Lower lobe of right lung (tissue), 2 donors: ENCODE measurements at regions not wholly inside any gene's neighbourhood (a gene's known extent, or its start where the extent isn't known, plus 50 kb on each side); places are given as distances from the start of the nearest gene placed in this dataset.
A peak's percentile ranks its signal among the peaks of the same experiment; 100 is the strongest.

Experiments used
- ATAC-seq, 2 donors: fragments of 200-7000 bp; cut with Tn5 transposase; one replicate each; pipeline ENCODE4 v1.9.1; 2020 to 2022; ENCODE audit warnings: mild to moderate bottlenecking in 2 of 2, moderate library complexity in 2 of 2
- DNase-seq: peaks from one replicate; pipeline ENCODE4 v3.0.0-alpha.2; 2020
- H3K27ac ChIP-seq: fragments of 200-600 bp; one replicate; pipeline ENCODE4 v1.8.0; 2022
- H3K27me3 ChIP-seq: fragments of 200-600 bp; one replicate; pipeline ENCODE4 v1.8.0; 2022; ENCODE audit warnings: low read depth
- H3K36me3 ChIP-seq: fragments of 200-600 bp; one replicate; pipeline ENCODE4 v1.8.0; 2022; ENCODE audit warnings: mild to moderate bottlenecking
- H3K4me1 ChIP-seq: fragments of 200-600 bp; one replicate; pipeline ENCODE4 v1.8.0; 2022
- H3K4me3 ChIP-seq: fragments of 200-600 bp; one replicate; pipeline ENCODE4 v1.8.0; 2022; ENCODE audit warnings: mild to moderate bottlenecking
- H3K9me3 ChIP-seq: fragments of 200-600 bp; one replicate; pipeline ENCODE4 v1.8.0; 2022
- intact Hi-C: fragments of 100-400 bp; cut with DNase I; formaldehyde crosslinking; loops from one replicate; pipeline ENCODE4 v1.11.0; 2022
- TF ChIP-seq, protein P1 (sequence below): fragments of 200-600 bp; IDR thresholded peaks from one replicate; pipeline ENCODE4 v1.8.0; 2022; ENCODE audit warnings: antibody characterized with exemption, mild to moderate bottlenecking
- donor health status: DM: no; HTN: yes; CAD: no; lungs with severe emphysema.

GRCh38 chr16:64615630-64616280 is 506.1 kb downstream of the CDH11 start:
- peaks cover 5% of the 10 kb centered on the region for H3K9me3 ChIP-seq
- H3K4me1 ChIP-seq, result no peaks in the 10 kb centered on the region
- ATAC-seq (peak in 1 of 2 donors; percentile 11), DNase-seq (no peak)
- H3K36me3 ChIP-seq, result no peaks in the 10 kb centered on the region
- intact Hi-C loops, result no loop called here
- H3K4me3 ChIP-seq, result no peak overlapping the region
- TF ChIP-seq, protein P1, sequence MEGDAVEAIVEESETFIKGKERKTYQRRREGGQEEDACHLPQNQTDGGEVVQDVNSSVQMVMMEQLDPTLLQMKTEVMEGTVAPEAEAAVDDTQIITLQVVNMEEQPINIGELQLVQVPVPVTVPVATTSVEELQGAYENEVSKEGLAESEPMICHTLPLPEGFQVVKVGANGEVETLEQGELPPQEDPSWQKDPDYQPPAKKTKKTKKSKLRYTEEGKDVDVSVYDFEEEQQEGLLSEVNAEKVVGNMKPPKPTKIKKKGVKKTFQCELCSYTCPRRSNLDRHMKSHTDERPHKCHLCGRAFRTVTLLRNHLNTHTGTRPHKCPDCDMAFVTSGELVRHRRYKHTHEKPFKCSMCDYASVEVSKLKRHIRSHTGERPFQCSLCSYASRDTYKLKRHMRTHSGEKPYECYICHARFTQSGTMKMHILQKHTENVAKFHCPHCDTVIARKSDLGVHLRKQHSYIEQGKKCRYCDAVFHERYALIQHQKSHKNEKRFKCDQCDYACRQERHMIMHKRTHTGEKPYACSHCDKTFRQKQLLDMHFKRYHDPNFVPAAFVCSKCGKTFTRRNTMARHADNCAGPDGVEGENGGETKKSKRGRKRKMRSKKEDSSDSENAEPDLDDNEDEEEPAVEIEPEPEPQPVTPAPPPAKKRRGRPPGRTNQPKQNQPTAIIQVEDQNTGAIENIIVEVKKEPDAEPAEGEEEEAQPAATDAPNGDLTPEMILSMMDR, result no peak
- H3K27me3 ChIP-seq, result no peaks in the 10 kb centered on the region
- H3K27ac ChIP-seq, result no peak overlapping the region

DNA sequence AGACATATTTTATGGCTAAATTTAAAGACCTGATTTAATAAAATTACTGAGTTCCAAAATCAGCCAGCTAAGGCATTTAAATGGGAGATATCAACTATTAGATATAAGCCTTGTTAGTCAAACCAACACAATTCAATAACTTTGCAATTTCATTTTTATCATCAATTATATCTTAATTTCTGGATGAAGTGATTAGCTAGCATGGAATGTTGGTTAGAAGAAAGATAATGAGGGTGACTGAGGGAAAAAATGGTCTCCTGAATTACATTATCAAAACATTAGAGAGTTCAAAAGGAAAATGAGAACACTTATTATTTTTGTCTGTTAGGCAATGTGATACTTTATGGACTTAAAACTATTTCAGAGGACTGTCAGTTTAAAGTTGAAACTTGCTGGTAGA is 525.7 kb downstream of the CDH11 start:
- Histone ChIP-seq H3K9me3 (no peaks in the 10 kb centered on the region), H3K27me3 (no peaks in the 10 kb centered on the region), H3K36me3 (no peaks in the 10 kb centered on the region), H3K4me3 (no peak overlapping the region), H3K4me1 (no peaks in the 10 kb centered on the region), H3K27ac (no peak overlapping the region)
- DNase-seq (no peak), ATAC-seq (no peak)
- intact Hi-C loops, result no loop called here
- TF ChIP-seq, protein P1, result no peak

GRCh38 chr16:64590513-64590912 is 531.4 kb downstream of the CDH11 start:
- TF ChIP-seq, protein P1, result no peak
- Histone ChIP-seq H3K9me3 (no peaks in the 10 kb centered on the region), H3K36me3 (no peaks in the 10 kb centered on the region), H3K4me1 (no peaks in the 10 kb centered on the region), H3K27me3 (no peaks in the 10 kb centered on the region), H3K4me3 (no peak overlapping the region), H3K27ac (no peak overlapping the region)
- ATAC-seq (no peak), DNase-seq (no peak)
- intact Hi-C loops, result no loop called here

DNA sequence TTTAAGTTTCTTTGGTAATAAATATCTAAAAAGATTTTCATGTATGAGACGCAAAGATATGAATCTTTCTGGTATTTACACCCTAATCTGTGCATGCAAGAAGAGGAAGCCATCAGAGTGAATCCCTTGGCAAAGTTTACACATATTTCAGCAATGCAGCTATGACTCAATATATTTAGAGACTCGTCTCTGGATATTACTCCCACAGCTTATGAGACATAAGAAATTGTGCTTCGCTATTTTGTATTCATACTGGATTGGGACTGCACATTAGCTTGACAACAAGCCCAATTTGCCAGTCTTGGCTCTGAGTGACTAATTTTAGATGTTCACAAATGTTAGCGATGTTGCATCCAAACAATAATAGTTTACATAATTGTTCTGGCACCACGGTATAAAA is 532.0 kb downstream of the CDH11 start:
- no peak for ATAC-seq
- TF ChIP-seq, protein P1, result no peak
- no peak for DNase-seq
- no peaks in the 10 kb centered on the region for H3K4me1 ChIP-seq
- no peak overlapping the region for H3K27ac ChIP-seq
- no peaks in the 10 kb centered on the region for H3K9me3 ChIP-seq
- H3K4me3 ChIP-seq, result no peak overlapping the region
- intact Hi-C loops, result no loop called here
- no peaks in the 10 kb centered on the region for H3K36me3 ChIP-seq
- no peaks in the 10 kb centered on the region for H3K27me3 ChIP-seq

GRCh38 chr16:64586781-64587180 is 535.1 kb downstream of the CDH11 start:
- no peak overlapping the region for H3K27ac ChIP-seq
- H3K4me1 ChIP-seq, result no peaks in the 10 kb centered on the region
- intact Hi-C loops, result no loop called here
- no peak overlapping the region for H3K4me3 ChIP-seq
- no peaks in the 10 kb centered on the region for H3K9me3 ChIP-seq
- H3K27me3 ChIP-seq, result no peaks in the 10 kb centered on the region
- TF ChIP-seq, protein P1, result no peak
- no peaks in the 10 kb centered on the region for H3K36me3 ChIP-seq
- DNase-seq, result no peak
- ATAC-seq, result no peak
